Suprapubic skin (tissue), 4 donors: ENCODE measurements at regions not wholly inside any gene's neighbourhood (a gene's known extent, or its start where the extent isn't known, plus 50 kb on each side); places are given as distances from the start of the nearest gene placed in this dataset.

ENCODE experiments used
- CTCF ChIP-seq, 2 donors: fragments of 200-600 bp in 1 of 2; fragments of 450-650 bp in 1 of 2; sonication (generic) in 1 of 2; IDR thresholded peaks; one replicate each; pipeline ENCODE4 v1.5.1; 2016 to 2019; ENCODE audit warnings: antibody characterized with exemption in 2 of 2, mild to moderate bottlenecking in 1 of 2, moderate library complexity in 1 of 2
- EP300 ChIP-seq: sonication (generic); formaldehyde crosslinking; IDR thresholded peaks from one replicate; pipeline ENCODE4 v1.6.1; 2017; ENCODE audit warnings: antibody characterized with exemption
- POLR2A ChIP-seq, 2 donors: fragments of 450-650 bp; IDR thresholded peaks; one replicate each; pipeline ENCODE4 v1.6.1; 2017; ENCODE audit warnings: antibody characterized with exemption in 2 of 2, mild to moderate bottlenecking in 2 of 2, moderate library complexity in 2 of 2
- POLR2AphosphoS5 ChIP-seq, 3 donors: sonication (generic); formaldehyde crosslinking; IDR thresholded peaks; one replicate each; pipeline ENCODE4 v1.6.1; 2017; ENCODE audit warnings: antibody characterized with exemption in 3 of 3

GRCh38 chr5:42956551-42956950 lies 83.6 kb downstream of the ANXA2R start:
- TF ChIP-seq CTCF (IDR thresholded peaks at IDR 0.05) (no peak), POLR2A (IDR thresholded peaks at IDR 0.05) (no peak), EP300 (no peak), POLR2AphosphoS5 (IDR thresholded peaks at IDR 0.05) (no peak)
